ENCODE measurements at regions not wholly inside any gene's neighbourhood (a gene's known extent, or its start where the extent isn't known, plus 50 kb on each side); places are given as distances from the start of the nearest gene placed in this dataset.

- WGBS, 2 donors, result 84 to 93% methylated on average over 3 of the region's 3 CpGs
Measured at GRCh38 chr2:217125014-217125413, 265.1 kb upstream of the TNP1 start.

DNA sequence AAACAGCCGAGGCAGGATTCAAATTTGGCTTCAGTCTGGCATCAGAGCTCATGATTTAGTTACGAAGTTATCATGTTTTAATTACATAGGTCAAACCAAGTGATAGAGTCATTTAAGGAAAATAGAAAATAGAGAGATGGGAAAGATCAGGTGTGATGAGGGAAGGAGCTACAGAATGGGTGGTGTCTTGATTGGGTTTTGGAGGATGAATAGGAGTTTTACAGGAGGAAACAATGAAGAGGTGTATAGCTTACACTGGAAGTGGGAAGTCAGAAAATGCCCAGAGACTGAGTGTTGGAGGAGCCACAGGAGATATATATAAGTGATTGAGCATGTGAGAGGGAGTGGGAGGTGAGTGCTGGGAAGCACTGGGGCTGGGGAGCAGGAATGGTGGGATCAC, 264.2 kb upstream of the TNP1 start:
- Histone ChIP-seq H3K27me3 (ENCODE audit: control insufficient read depth in 1 of 2, insufficient read depth in 2 of 2, low read length in 2 of 2) (no peaks in the 10 kb centered on the region), H3K9me3 (ENCODE audit: control insufficient read depth in 2 of 2, insufficient read depth in 1 of 2, low read depth in 1 of 2, low read length in 1 of 2) (no peaks in the 10 kb centered on the region), H3K4me1 (ENCODE audit: control insufficient read depth in 2 of 2, insufficient read depth in 2 of 2, low read length in 1 of 2) (no peaks in the 10 kb centered on the region), H3K36me3 (ENCODE audit: control insufficient read depth in 2 of 2, insufficient read depth in 2 of 2, low read length in 1 of 2) (no peaks in the 10 kb centered on the region), H3K27ac (ENCODE audit: low read depth in 2 of 2, low read length in 1 of 2) (no peak overlapping the region), H3K4me3 (ENCODE audit: low read depth in 1 of 2, low read length in 2 of 2) (no peak overlapping the region)
- WGBS, 2 donors, result 91% methylated on average over 2 of the region's 2 CpGs

More at GRCh38 chr2:217125014-217125413, 265.1 kb upstream of the TNP1 start:
- no peak overlapping the region for H3K27ac ChIP-seq (ENCODE audit: low read depth in 2 of 2, low read length in 1 of 2)
- H3K27me3 ChIP-seq (ENCODE audit: control insufficient read depth in 1 of 2, insufficient read depth in 2 of 2, low read length in 2 of 2), result no peaks in the 10 kb centered on the region
- no peaks in the 10 kb centered on the region for H3K9me3 ChIP-seq (ENCODE audit: control insufficient read depth in 2 of 2, insufficient read depth in 1 of 2, low read depth in 1 of 2, low read length in 1 of 2)
- H3K36me3 ChIP-seq (ENCODE audit: control insufficient read depth in 2 of 2, insufficient read depth in 2 of 2, low read length in 1 of 2), result no peaks in the 10 kb centered on the region
- no peak overlapping the region for H3K4me3 ChIP-seq (ENCODE audit: low read depth in 1 of 2, low read length in 2 of 2)
- H3K4me1 ChIP-seq (ENCODE audit: control insufficient read depth in 2 of 2, insufficient read depth in 2 of 2, low read length in 1 of 2), result no peaks in the 10 kb centered on the region

- no peaks in the 10 kb centered on the region for H3K27me3 ChIP-seq (ENCODE audit: control insufficient read depth in 1 of 2, insufficient read depth in 2 of 2, low read length in 2 of 2)
- no peak overlapping the region for H3K27ac ChIP-seq (ENCODE audit: low read depth in 2 of 2, low read length in 1 of 2)
- 96% methylated on average over 2 of the region's 2 CpGs for WGBS, 2 donors
- no peaks in the 10 kb centered on the region for H3K4me1 ChIP-seq (ENCODE audit: control insufficient read depth in 2 of 2, insufficient read depth in 2 of 2, low read length in 1 of 2)
- no peak overlapping the region for H3K4me3 ChIP-seq (ENCODE audit: low read depth in 1 of 2, low read length in 2 of 2)
- H3K36me3 ChIP-seq (ENCODE audit: control insufficient read depth in 2 of 2, insufficient read depth in 2 of 2, low read length in 1 of 2), result no peaks in the 10 kb centered on the region
- no peaks in the 10 kb centered on the region for H3K9me3 ChIP-seq (ENCODE audit: control insufficient read depth in 2 of 2, insufficient read depth in 1 of 2, low read depth in 1 of 2, low read length in 1 of 2)
Measured at GRCh38 chr2:217121565-217121964, 261.7 kb upstream of the TNP1 start.

- Histone ChIP-seq H3K27ac (ENCODE audit: low read depth in 2 of 2, low read length in 1 of 2) (no peak overlapping the region), H3K9me3 (ENCODE audit: control insufficient read depth in 2 of 2, insufficient read depth in 1 of 2, low read depth in 1 of 2, low read length in 1 of 2) (no peaks in the 10 kb centered on the region), H3K36me3 (ENCODE audit: control insufficient read depth in 2 of 2, insufficient read depth in 2 of 2, low read length in 1 of 2) (no peaks in the 10 kb centered on the region), H3K4me1 (ENCODE audit: control insufficient read depth in 2 of 2, insufficient read depth in 2 of 2, low read length in 1 of 2) (no peaks in the 10 kb centered on the region), H3K27me3 (ENCODE audit: control insufficient read depth in 1 of 2, insufficient read depth in 2 of 2, low read length in 2 of 2) (no peaks in the 10 kb centered on the region), H3K4me3 (ENCODE audit: low read depth in 1 of 2, low read length in 2 of 2) (no peak overlapping the region)
- WGBS, 2 donors, result 88 to 98% methylated on average over 4 of the region's 4 CpGs
Measured at GRCh38 chr2:217120429-217120828, 260.6 kb upstream of the TNP1 start.

GRCh38 chr2:217118559-217119284, 258.9 kb upstream of the TNP1 start:
- H3K27me3 ChIP-seq (ENCODE audit: control insufficient read depth in 1 of 2, insufficient read depth in 2 of 2, low read length in 2 of 2), result no peaks in the 10 kb centered on the region

GRCh38 chr2:217117523-217117922, 257.7 kb upstream of the TNP1 start:
- WGBS, 2 donors, result 85 to 88% methylated on average over 1 of the region's 1 CpG
- Histone ChIP-seq H3K4me1 (ENCODE audit: control insufficient read depth in 2 of 2, insufficient read depth in 2 of 2, low read length in 1 of 2) (no peaks in the 10 kb centered on the region), H3K9me3 (ENCODE audit: control insufficient read depth in 2 of 2, insufficient read depth in 1 of 2, low read depth in 1 of 2, low read length in 1 of 2) (no peaks in the 10 kb centered on the region), H3K36me3 (ENCODE audit: control insufficient read depth in 2 of 2, insufficient read depth in 2 of 2, low read length in 1 of 2) (no peaks in the 10 kb centered on the region), H3K27ac (ENCODE audit: low read depth in 2 of 2, low read length in 1 of 2) (no peak overlapping the region), H3K4me3 (ENCODE audit: low read depth in 1 of 2, low read length in 2 of 2) (no peak overlapping the region), H3K27me3 (ENCODE audit: control insufficient read depth in 1 of 2, insufficient read depth in 2 of 2, low read length in 2 of 2) (no peaks in the 10 kb centered on the region)

More at GRCh38 chr2:217118559-217119284, 258.9 kb upstream of the TNP1 start:
- Histone ChIP-seq H3K9me3 (ENCODE audit: control insufficient read depth in 2 of 2, insufficient read depth in 1 of 2, low read depth in 1 of 2, low read length in 1 of 2) (no peaks in the 10 kb centered on the region), H3K27ac (ENCODE audit: low read depth in 2 of 2, low read length in 1 of 2) (no peak overlapping the region), H3K4me3 (ENCODE audit: low read depth in 1 of 2, low read length in 2 of 2) (no peak overlapping the region), H3K4me1 (ENCODE audit: control insufficient read depth in 2 of 2, insufficient read depth in 2 of 2, low read length in 1 of 2) (no peaks in the 10 kb centered on the region), H3K36me3 (ENCODE audit: control insufficient read depth in 2 of 2, insufficient read depth in 2 of 2, low read length in 1 of 2) (no peaks in the 10 kb centered on the region)
- WGBS, 2 donors, result 80 to 81% methylated on average over 7 of the region's 7 CpGs

DNA sequence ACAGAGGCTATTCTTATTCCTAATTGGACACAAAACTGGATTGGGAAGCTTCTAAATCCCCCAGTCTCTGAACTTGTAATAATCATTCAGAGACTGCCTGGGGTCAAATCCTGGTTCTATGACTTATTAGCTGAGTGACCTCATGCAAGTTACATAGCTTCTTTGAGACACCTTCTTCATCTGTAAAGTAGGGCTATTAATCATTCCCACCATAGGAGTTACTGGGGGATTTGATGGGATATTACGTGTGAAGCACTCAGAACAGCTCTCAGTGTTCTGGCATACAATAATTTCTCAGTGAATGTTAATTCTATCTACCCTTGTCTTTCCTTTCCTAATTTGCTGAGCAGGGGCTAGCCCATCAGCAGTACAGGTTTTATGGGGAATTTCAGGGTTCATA, 256.7 kb upstream of the TNP1 start:
- no peaks in the 10 kb centered on the region for H3K4me1 ChIP-seq (ENCODE audit: control insufficient read depth in 2 of 2, insufficient read depth in 2 of 2, low read length in 1 of 2)
- H3K36me3 ChIP-seq (ENCODE audit: control insufficient read depth in 2 of 2, insufficient read depth in 2 of 2, low read length in 1 of 2), result no peaks in the 10 kb centered on the region
- WGBS, 2 donors, result 77 to 81% methylated on average over 1 of the region's 1 CpG
- no peaks in the 10 kb centered on the region for H3K9me3 ChIP-seq (ENCODE audit: control insufficient read depth in 2 of 2, insufficient read depth in 1 of 2, low read depth in 1 of 2, low read length in 1 of 2)
- H3K4me3 ChIP-seq (ENCODE audit: low read depth in 1 of 2, low read length in 2 of 2), result no peak overlapping the region
- no peak overlapping the region for H3K27ac ChIP-seq (ENCODE audit: low read depth in 2 of 2, low read length in 1 of 2)
- no peaks in the 10 kb centered on the region for H3K27me3 ChIP-seq (ENCODE audit: control insufficient read depth in 1 of 2, insufficient read depth in 2 of 2, low read length in 2 of 2)

DNA sequence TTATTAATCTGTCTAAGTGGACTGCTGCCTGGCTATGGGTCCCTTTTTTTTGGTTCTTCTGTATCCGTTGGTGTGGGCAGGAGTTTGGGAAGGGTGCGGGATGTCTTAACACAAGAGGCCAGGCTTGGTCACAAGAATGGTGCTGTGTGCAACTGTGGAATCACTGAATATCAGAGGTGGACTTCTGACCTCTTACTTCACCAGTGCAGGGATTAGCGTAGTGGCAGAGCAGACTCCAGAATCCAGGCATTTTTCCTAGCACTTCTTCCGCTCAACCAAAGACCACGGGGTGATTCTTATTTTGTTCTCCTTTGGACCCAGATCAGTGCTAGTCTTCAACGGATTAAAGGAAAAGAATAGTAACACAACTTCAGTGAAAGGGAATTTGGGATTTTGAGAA, 254.3 kb upstream of the TNP1 start:
- Histone ChIP-seq H3K4me3 (ENCODE audit: low read depth in 1 of 2, low read length in 2 of 2) (no peak overlapping the region), H3K9me3 (ENCODE audit: control insufficient read depth in 2 of 2, insufficient read depth in 1 of 2, low read depth in 1 of 2, low read length in 1 of 2) (no peaks in the 10 kb centered on the region), H3K36me3 (ENCODE audit: control insufficient read depth in 2 of 2, insufficient read depth in 2 of 2, low read length in 1 of 2) (no peaks in the 10 kb centered on the region), H3K4me1 (ENCODE audit: control insufficient read depth in 2 of 2, insufficient read depth in 2 of 2, low read length in 1 of 2) (no peaks in the 10 kb centered on the region), H3K27ac (ENCODE audit: low read depth in 2 of 2, low read length in 1 of 2) (no peak overlapping the region), H3K27me3 (ENCODE audit: control insufficient read depth in 1 of 2, insufficient read depth in 2 of 2, low read length in 2 of 2) (no peaks in the 10 kb centered on the region)
- 89 to 93% methylated on average over 6 of the region's 6 CpGs for WGBS, 2 donors

DNA sequence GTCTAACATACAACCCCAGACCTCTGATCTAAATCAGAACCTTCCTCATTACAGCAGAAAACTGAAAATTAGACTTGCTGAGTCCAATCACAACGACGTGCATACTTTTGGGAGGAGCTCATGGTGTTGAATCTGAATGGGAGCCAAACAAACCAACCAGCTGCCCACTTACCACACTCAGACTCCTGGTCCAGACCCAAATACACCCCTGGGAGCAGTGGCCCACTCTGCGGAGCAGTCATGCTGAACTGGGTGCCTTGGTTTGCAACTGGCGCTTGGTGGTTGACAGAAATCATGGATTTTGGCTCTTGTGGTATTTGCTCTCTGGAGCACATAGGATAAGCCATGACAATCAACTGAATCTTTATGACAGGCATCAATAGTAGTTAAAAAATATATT, 253.6 kb upstream of the TNP1 start:
- Histone ChIP-seq H3K36me3 (ENCODE audit: control insufficient read depth in 2 of 2, insufficient read depth in 2 of 2, low read length in 1 of 2) (no peaks in the 10 kb centered on the region), H3K27ac (ENCODE audit: low read depth in 2 of 2, low read length in 1 of 2) (no peak overlapping the region), H3K4me1 (ENCODE audit: control insufficient read depth in 2 of 2, insufficient read depth in 2 of 2, low read length in 1 of 2) (no peaks in the 10 kb centered on the region), H3K4me3 (ENCODE audit: low read depth in 1 of 2, low read length in 2 of 2) (no peak overlapping the region), H3K27me3 (ENCODE audit: control insufficient read depth in 1 of 2, insufficient read depth in 2 of 2, low read length in 2 of 2) (no peaks in the 10 kb centered on the region), H3K9me3 (ENCODE audit: control insufficient read depth in 2 of 2, insufficient read depth in 1 of 2, low read depth in 1 of 2, low read length in 1 of 2) (no peaks in the 10 kb centered on the region)
- 96 to 97% methylated on average over 4 of the region's 4 CpGs for WGBS, 2 donors

DNA sequence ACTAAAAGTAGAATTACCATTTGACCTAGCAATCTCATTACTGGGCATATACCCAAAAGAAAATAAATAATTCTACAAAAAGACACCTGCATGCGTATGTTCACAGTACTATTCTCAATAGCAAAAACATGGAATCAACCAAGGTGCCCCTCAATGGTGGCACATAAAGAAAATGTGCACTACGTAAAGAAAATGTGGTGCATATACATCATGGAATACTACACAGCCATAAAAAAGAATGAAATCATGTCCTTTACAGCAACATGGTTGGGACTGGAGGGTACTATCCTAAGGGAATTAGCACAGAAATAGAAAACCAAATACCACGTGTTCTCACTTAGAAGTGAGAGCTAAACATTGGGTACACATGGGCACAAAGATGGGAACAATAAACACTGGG, 250.7 kb upstream of the TNP1 start:
- WGBS, 2 donors, result 90 to 92% methylated on average over 3 of the region's 3 CpGs
- H3K27ac ChIP-seq (ENCODE audit: low read depth in 2 of 2, low read length in 1 of 2), result no peak overlapping the region
- H3K36me3 ChIP-seq (ENCODE audit: control insufficient read depth in 2 of 2, insufficient read depth in 2 of 2, low read length in 1 of 2), result no peaks in the 10 kb centered on the region
- no peaks in the 10 kb centered on the region for H3K27me3 ChIP-seq (ENCODE audit: control insufficient read depth in 1 of 2, insufficient read depth in 2 of 2, low read length in 2 of 2)
- H3K9me3 ChIP-seq (ENCODE audit: control insufficient read depth in 2 of 2, insufficient read depth in 1 of 2, low read depth in 1 of 2, low read length in 1 of 2), result no peaks in the 10 kb centered on the region
- H3K4me1 ChIP-seq (ENCODE audit: control insufficient read depth in 2 of 2, insufficient read depth in 2 of 2, low read length in 1 of 2), result no peaks in the 10 kb centered on the region
- no peak overlapping the region for H3K4me3 ChIP-seq (ENCODE audit: low read depth in 1 of 2, low read length in 2 of 2)
